Adrenal gland (tissue), 9 donors: ENCODE measurements at regions not wholly inside any gene's neighbourhood (a gene's known extent, or its start where the extent isn't known, plus 50 kb on each side); places are given as distances from the start of the nearest gene placed in this dataset.

ENCODE experiments used
- DNase-seq, 7 donors: peaks; one replicate each; pipeline ENCODE4 v3.0.0-alpha.2; 2019 to 2020
- H3K27ac ChIP-seq, 5 donors: fragments of 200-600 bp; sonication (generic) in 4 of 5; 1 replicate in 3 of 5; 2 replicates in 2 of 5; pipeline versions ENCODE4 v1.5.1 to v1.8.0; 2016 to 2020; ENCODE audit warnings: mild to moderate bottlenecking in 1 of 5
- H3K27me3 ChIP-seq: fragments of 200-600 bp; 2 replicates; pipeline ENCODE4 v1.8.0; 2021
- H3K36me3 ChIP-seq, 2 donors: fragments of 200-600 bp; replicated peaks in 1 of 2; 1 replicate in 1 of 2; 2 replicates in 1 of 2; pipeline versions ENCODE4 v1.5.1 to v1.8.0; 2018 to 2022
- H3K4me1 ChIP-seq, 2 donors: fragments of 200-600 bp; replicated peaks in 1 of 2; 1 replicate in 1 of 2; 2 replicates in 1 of 2; pipeline versions ENCODE4 v1.5.1 to v1.8.0; 2018 to 2021
- H3K4me3 ChIP-seq, 4 donors: fragments of 200-600 bp; sonication (generic) in 3 of 4; one replicate each; pipeline ENCODE4 v1.5.1; 2016 to 2018
- H3K9me3 ChIP-seq, 3 donors: fragments of 200-600 bp; sonication (generic) in 1 of 3; replicated peaks in 1 of 3; 1 replicate in 2 of 3; 2 replicates in 1 of 3; pipeline versions ENCODE4 v1.5.1 to v1.8.0; 2016 to 2021
- CTCF ChIP-seq, 6 experiments: fragments of 450-650 bp in 4 of 6; fragments of 200-600 bp in 2 of 6; sonication (generic) in 1 of 6; IDR thresholded peaks; 1 replicate in 5 of 6; 2 replicates in 1 of 6; pipeline versions ENCODE4 v1.5.1 to v1.8.0; 2016 to 2021; ENCODE audit warnings: antibody characterized with exemption in 6 of 6, mild to moderate bottlenecking in 2 of 6, moderate library complexity in 1 of 6
- POLR2A ChIP-seq, 2 donors: fragments of 450-650 bp; IDR thresholded peaks; one replicate each; pipeline ENCODE4 v1.6.1; 2017; ENCODE audit warnings: antibody characterized with exemption in 2 of 2, mild to moderate bottlenecking in 2 of 2, moderate library complexity in 1 of 2
- WGBS, 4 donors: extraction: QIAGEN DNeasy Blood & Tissue Kit in 2 of 4; methylation state at CpG; one replicate each; pipeline versions ENCODE4 v1.1.5 to v1.1.7; 2013 to 2017; 5-methylcytosine and 5-hydroxymethylcytosine counted together
- intact Hi-C, 2 donors: fragments of 100-400 bp; cut with DNase I; formaldehyde crosslinking; loops; one replicate each; pipeline versions ENCODE4 v1.14.1 to v1.15.0; 2022 to 2023
- donor health status: healthy with polysubstance abuse.
- donor health status: Bipolar disorder and iron deficiency.
- donor health status: DM: yes; HTN: yes; CAD: no.
- donor health status: DM: no; HTN: no; CAD: no.
- donor health status: DM: no; HTN: no; CAD: no.

DNA sequence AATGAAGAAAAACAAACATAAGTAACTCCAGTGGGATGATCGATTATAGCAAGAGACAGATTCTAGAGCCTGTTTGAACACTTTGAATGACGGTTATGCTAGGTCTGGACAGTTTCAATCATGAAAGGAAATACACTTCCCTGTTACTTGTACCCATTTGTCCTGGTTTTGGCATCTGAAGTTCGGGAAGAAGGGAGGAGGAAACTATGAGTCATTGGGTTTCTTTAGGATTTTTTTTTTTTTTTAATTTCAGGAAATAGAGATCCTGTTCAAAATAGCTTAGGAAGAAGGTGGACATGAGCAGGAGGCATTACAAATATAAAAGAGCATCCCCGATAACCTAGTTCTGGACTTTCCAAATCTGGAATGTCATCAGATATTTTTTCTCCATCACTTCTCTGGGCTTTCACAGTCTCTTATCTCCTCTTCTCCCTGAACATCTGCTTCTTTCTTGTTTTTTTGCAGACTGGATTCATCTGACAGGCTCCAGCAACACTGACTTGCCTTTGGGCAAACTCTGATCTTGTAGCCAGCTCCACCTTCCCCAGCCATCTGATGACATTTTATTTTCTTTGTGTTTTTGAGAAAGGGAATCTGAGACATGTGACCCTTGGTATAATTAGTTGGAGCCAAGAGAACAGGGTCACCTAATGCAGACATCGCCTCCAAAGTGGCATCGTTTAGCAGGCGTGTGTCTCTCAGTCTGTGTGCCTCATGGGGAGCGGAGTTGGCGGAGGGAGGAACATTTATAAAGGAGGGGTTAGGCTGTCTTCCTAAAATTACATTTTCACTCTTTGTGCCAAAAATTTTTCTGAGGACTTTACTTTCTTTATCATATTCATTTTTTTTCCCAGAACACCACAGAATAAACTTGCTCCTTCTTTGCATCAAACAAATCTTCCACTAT is 195.3 kb upstream of the EPHA4 start:
- no peaks in the 10 kb centered on the region for H3K36me3 ChIP-seq
- no peaks in the 10 kb centered on the region for H3K27me3 ChIP-seq
- no peak overlapping the region for H3K4me3 ChIP-seq
- WGBS, 4 donors: 51 to 68% (median 60%) methylated on average over 9 of the region's 9 CpGs
- H3K4me1 ChIP-seq: no peaks in the 10 kb centered on the region
- no peak overlapping the region for H3K27ac ChIP-seq
- H3K9me3 ChIP-seq: no peaks in the 10 kb centered on the region
- intact Hi-C loops: no loop called here
- no peak for DNase-seq
- TF ChIP-seq CTCF (IDR thresholded peaks at IDR 0.05) (no peak), POLR2A (IDR thresholded peaks at IDR 0.05) (no peak)

DNA sequence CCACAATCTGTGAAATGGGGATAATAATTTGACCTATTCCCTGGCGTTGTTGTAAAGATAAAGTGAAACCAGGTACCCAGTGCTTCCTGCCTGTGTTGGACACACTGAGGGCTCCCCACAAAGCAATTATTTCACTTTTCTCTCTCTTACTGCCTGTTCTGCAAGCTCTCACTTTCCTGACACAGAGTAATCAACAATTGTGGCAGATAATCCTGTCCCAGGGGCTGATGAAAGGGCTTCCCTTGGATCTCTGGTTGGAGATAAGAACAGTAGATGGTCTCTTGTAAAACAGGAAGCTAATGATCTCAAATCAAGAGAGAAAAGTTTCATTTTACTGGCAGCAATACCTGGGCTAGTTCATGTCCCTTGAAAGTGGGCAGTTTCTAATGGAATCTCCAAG is 190.4 kb upstream of the EPHA4 start:
- intact Hi-C loops: no loop called here
- H3K4me3 ChIP-seq: no peak overlapping the region
- H3K4me1 ChIP-seq: no peaks in the 10 kb centered on the region
- H3K9me3 ChIP-seq: no peaks in the 10 kb centered on the region
- H3K36me3 ChIP-seq: no peaks in the 10 kb centered on the region
- TF ChIP-seq POLR2A (IDR thresholded peaks at IDR 0.05) (no peak), CTCF (IDR thresholded peaks at IDR 0.05) (no peak)
- 44 to 69% (median 52%) methylated on average over 1 of the region's 1 CpG for WGBS, 4 donors
- no peak for DNase-seq
- H3K27ac ChIP-seq: no peak overlapping the region
- H3K27me3 ChIP-seq: no peaks in the 10 kb centered on the region

DNA sequence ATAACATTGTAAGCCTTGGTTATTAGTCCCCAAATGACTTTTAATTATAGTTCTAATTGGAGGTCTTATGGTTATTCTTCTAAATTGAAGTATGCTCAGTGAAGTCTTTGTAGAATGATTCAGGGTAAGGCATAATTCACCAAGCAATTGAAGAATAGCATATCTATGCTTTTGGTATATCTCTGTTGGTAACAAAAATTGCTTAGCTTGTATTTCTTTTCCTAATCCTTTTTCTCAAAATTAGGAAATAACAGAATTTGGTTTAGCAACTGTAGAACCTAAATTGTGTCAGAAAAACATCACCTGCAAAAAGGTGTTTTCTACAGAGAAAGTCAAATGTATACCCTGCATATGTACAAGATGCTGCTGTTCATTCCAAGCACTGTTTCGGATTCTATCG is 189.2 kb upstream of the EPHA4 start:
- DNase-seq: no peak
- Histone ChIP-seq H3K36me3 (no peaks in the 10 kb centered on the region), H3K4me3 (no peak overlapping the region), H3K27me3 (no peaks in the 10 kb centered on the region), H3K27ac (no peak overlapping the region), H3K4me1 (no peaks in the 10 kb centered on the region), H3K9me3 (no peaks in the 10 kb centered on the region)
- 89 to 98% (median 91%) methylated on average over 2 of the region's 2 CpGs for WGBS, 4 donors
- intact Hi-C loops: no loop called here
- TF ChIP-seq POLR2A (IDR thresholded peaks at IDR 0.05): no peak
- TF ChIP-seq CTCF (IDR thresholded peaks at IDR 0.05): no peak

DNA sequence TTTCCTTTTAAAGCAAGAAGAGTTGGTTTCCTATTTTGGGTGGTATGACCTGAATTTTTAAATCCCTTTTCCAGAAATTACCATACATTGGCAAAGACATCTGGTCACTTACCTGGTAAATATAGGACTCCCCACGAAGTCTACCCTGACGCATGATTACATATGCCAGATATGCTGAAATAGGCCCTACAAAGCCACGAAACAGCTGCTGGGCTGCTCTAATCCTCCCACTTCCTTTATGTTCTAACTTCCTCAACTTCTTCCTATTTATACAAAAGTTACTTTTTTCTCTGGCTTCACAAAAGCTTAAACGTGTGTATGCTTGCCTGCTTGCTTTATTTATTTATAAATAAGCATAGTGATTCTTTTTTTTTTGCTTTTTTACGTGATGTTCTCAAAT is 186.0 kb upstream of the EPHA4 start:
- no peaks in the 10 kb centered on the region for H3K9me3 ChIP-seq
- H3K4me1 ChIP-seq: no peaks in the 10 kb centered on the region
- H3K36me3 ChIP-seq: no peaks in the 10 kb centered on the region
- 54 to 59% (median 58%) methylated on average over 5 of the region's 5 CpGs for WGBS, 4 donors
- TF ChIP-seq CTCF (IDR thresholded peaks at IDR 0.05) (no peak), POLR2A (IDR thresholded peaks at IDR 0.05) (no peak)
- DNase-seq: no peak
- H3K27ac ChIP-seq: no peak overlapping the region
- H3K27me3 ChIP-seq: no peaks in the 10 kb centered on the region
- intact Hi-C loops: no loop called here
- H3K4me3 ChIP-seq: no peak overlapping the region
